K562 (cell line): ENCODE measurements at regions not wholly inside any gene's neighbourhood (a gene's known extent, or its start where the extent isn't known, plus 50 kb on each side); places are given as distances from the start of the nearest gene placed in this dataset.

ENCODE experiments used
- ATAC-seq: fragments of 200-7000 bp; cut with Tn5 transposase; 3 replicates; pipeline ENCODE4 v1.9.1; 2020; ENCODE audit warnings: moderate library complexity
- BruUV-seq: library from RNA; stranded (reverse); fragments of 400-500 nt; replicated peaks from 2 replicates; lab custom pipeline; 2021; lab: Mats Ljungman, UMichigan
- CTCF ChIA-PET: fragments of 300-600 bp; formaldehyde crosslinking; extraction: SDS; loops from one replicate; lab custom pipeline; 2021; ENCODE audit warnings: low intra/inter-chr PET ratio; lab: Yijun Ruan, JAX
- POLR2A ChIA-PET: fragments of 300-600, 350-650 bp; sonication (Branson Sonifier 250); formaldehyde crosslinking; extraction: SDS; loops from one replicate; lab custom pipeline; 2021; ENCODE audit warnings: antibody characterized with exemption, inconsistent platforms; lab: Yijun Ruan, JAX
- DNase-seq, 4 experiments: peaks; one replicate each; pipeline versions ENCODE4 v3.0.0 to v3.0.0-alpha.2; 2011 to 2018; ENCODE audit warnings: low spot score in 3 of 4, mixed read lengths in 3 of 4; ENCODE audit errors: extremely low read depth in 1 of 4
- FAIRE-seq: peaks from 2 replicates; lab custom pipeline; 2011; peaks lifted over from hg19 to GRCh38; lab: Jason Lieb, UNC
- H2AFZ ChIP-seq: 2 replicates; pipeline ENCODE4 v1.6.0; 2011; ENCODE audit warnings: low read depth, low read length, control low read depth, inconsistent platforms
- H3K27ac ChIP-seq: fragments of 200-600 bp; 3 replicates; pipeline ENCODE4 v1.8.0; 2011; ENCODE audit warnings: low read depth, mild to moderate bottlenecking, control low read depth, inconsistent platforms, low read length, moderate library complexity, mixed read lengths; ENCODE audit errors: extremely low read depth
- H3K27me3 ChIP-seq, 2 experiments: fragments of 300-600 bp in 1 of 2; 2 replicates in 1 of 2; 3 replicates in 1 of 2; pipeline versions ENCODE4 v1.6.0 to v1.8.0; 2011; ENCODE audit warnings: inconsistent platforms in 2 of 2, low read length in 2 of 2, mild to moderate bottlenecking in 1 of 2, mixed read lengths in 1 of 2, moderate library complexity in 1 of 2; ENCODE audit not compliant: control insufficient read depth in 2 of 2, insufficient read depth in 2 of 2
- H3K36me3 ChIP-seq: fragments of 300-600 bp; 3 replicates; pipeline ENCODE4 v1.8.0; 2011; ENCODE audit warnings: mild to moderate bottlenecking, low read length, inconsistent platforms; ENCODE audit not compliant: control insufficient read depth, insufficient read depth
- H3K4me1 ChIP-seq, 2 experiments: fragments of 200-600 bp in 1 of 2; replicated peaks in 1 of 2; 2 replicates in 1 of 2; 3 replicates in 1 of 2; pipeline versions ENCODE4 v1.5.1 to v1.8.0; 2011; ENCODE audit warnings: inconsistent platforms in 2 of 2, low read length in 2 of 2, mild to moderate bottlenecking in 1 of 2, mixed read lengths in 1 of 2, moderate library complexity in 1 of 2; ENCODE audit not compliant: control insufficient read depth in 2 of 2, insufficient read depth in 2 of 2
- H3K4me2 ChIP-seq: 2 replicates; pipeline ENCODE4 v1.6.1; 2011; ENCODE audit warnings: low read length, control low read depth, inconsistent platforms, mixed read lengths; ENCODE audit not compliant: insufficient read depth
- H3K4me3 ChIP-seq: fragments of 200-600 bp; sonication (generic), shearing (Covaris generic); 2 replicates; pipeline ENCODE4 v1.5.1; 2016; ENCODE audit warnings: control low read depth, inconsistent platforms
- H3K79me2 ChIP-seq: fragments of 200-600 bp; 3 replicates; pipeline ENCODE4 v1.8.0; 2011; ENCODE audit warnings: low read length, inconsistent platforms; ENCODE audit not compliant: control insufficient read depth, insufficient read depth
- H3K9ac ChIP-seq, 2 experiments: 2 replicates each; pipeline versions ENCODE4 v1.6.0 to v1.6.1; 2011; ENCODE audit warnings: low read depth in 2 of 2, low read length in 2 of 2, control low read depth in 1 of 2, inconsistent platforms in 1 of 2, mild to moderate bottlenecking in 1 of 2, mixed read lengths in 1 of 2; ENCODE audit not compliant: insufficient read depth in 1 of 2
- H3K9me1 ChIP-seq: one replicate; pipeline ENCODE4 v1.6.0; 2011; ENCODE audit warnings: inconsistent platforms, mild to moderate bottlenecking, low read length, moderate library complexity; ENCODE audit not compliant: control insufficient read depth, insufficient read depth
- H3K9me3 ChIP-seq: replicated peaks from 2 replicates; pipeline ENCODE4 v1.5.1; 2011; ENCODE audit warnings: low read depth, low read length, inconsistent platforms; ENCODE audit not compliant: control insufficient read depth, insufficient read depth
- H4K20me1 ChIP-seq: replicated peaks from 2 replicates; pipeline ENCODE4 v1.6.1; 2011; ENCODE audit warnings: low read length, inconsistent platforms, mixed read lengths; ENCODE audit not compliant: control insufficient read depth, insufficient read depth
- ARNT ChIP-seq, 2 experiments: fragments of 450-650 bp; IDR thresholded peaks; 2 replicates each; pipeline ENCODE4 v1.6.1; 2016; ENCODE audit warnings: mild to moderate bottlenecking in 1 of 2
- BRCA1 ChIP-seq, 2 experiments: fragments of 450-650 bp in 1 of 2; sonication (generic) in 1 of 2; formaldehyde crosslinking in 1 of 2; IDR thresholded peaks; 2 replicates each; pipeline versions ENCODE4 v1.5.0 to v1.6.1; 2017 to 2020; ENCODE audit warnings: mild to moderate bottlenecking in 1 of 2, missing genetic modification reagents in 1 of 2
- BRF1 ChIP-seq: IDR thresholded peaks from 3 replicates; pipeline ENCODE4 v1.6.1; 2011; ENCODE audit warnings: borderline replicate concordance, mild to moderate bottlenecking; ENCODE audit not compliant: insufficient read length; ENCODE audit errors: extremely low read depth
- EZH2 ChIP-seq: IDR thresholded peaks from 2 replicates; pipeline ENCODE4 v1.6.1; 2012; ENCODE audit warnings: low read depth, mild to moderate bottlenecking, inconsistent platforms, low read length, borderline replicate concordance
- FOXP1 ChIP-seq: sonication (generic); formaldehyde crosslinking; IDR thresholded peaks from 2 replicates; pipeline ENCODE4 v1.8.0; 2022; ENCODE audit warnings: mild to moderate bottlenecking, missing genetic modification reagents
- NFYB ChIP-seq: IDR thresholded peaks from 2 replicates; pipeline ENCODE4 v1.6.1; 2011; ENCODE audit warnings: mild to moderate bottlenecking, moderate library complexity; ENCODE audit not compliant: insufficient read length; ENCODE audit errors: extremely low read depth
- ZBED1 ChIP-seq: IDR thresholded peaks from 2 replicates; pipeline ENCODE4 v1.6.1; 2014
- ZFP36 ChIP-seq: fragments of 150-350 bp; IDR thresholded peaks from 2 replicates; pipeline ENCODE4 v1.6.1; 2018; ENCODE audit warnings: low read length, low read depth; ENCODE audit not compliant: partially characterized antibody
- WGBS: fragments of 100-300 bp; shearing (Covaris generic); methylation state at CpG from one replicate; pipeline ENCODE4 v1.1.6; 2016; ENCODE audit warnings: low coverage, mixed read lengths; ENCODE audit not compliant: insufficient coverage; ENCODE audit errors: missing lambda C conversion rate; 5-methylcytosine and 5-hydroxymethylcytosine counted together
- in situ Hi-C: fragments of 300-500 bp; cut with MboI; formaldehyde crosslinking; loops from 4 replicates; pipeline ENCODE4 v1.15.0; 2018; ENCODE audit warnings: inconsistent platforms, mixed read lengths
- intact Hi-C: fragments of 100-400 bp; cut with micrococcal nuclease; formaldehyde crosslinking; loops from 2 replicates; pipeline ENCODE4 v1.14.2; 2022
- TF ChIP-seq, protein P1 (sequence below): sonication (generic); formaldehyde crosslinking; IDR thresholded peaks from 2 replicates; pipeline ENCODE4 v1.8.1; 2023; ENCODE audit warnings: mild to moderate bottlenecking, missing genetic modification reagents
- TF ChIP-seq, protein P2 (sequence below): sonication (generic); formaldehyde crosslinking; IDR thresholded peaks from 2 replicates; pipeline ENCODE4 v1.8.1; 2023; ENCODE audit warnings: mild to moderate bottlenecking, missing genetic modification reagents

GRCh38 chr3:105039004-105039403, 327.7 kb upstream of the ALCAM start:
- Histone ChIP-seq H3K36me3 (no peaks in the 10 kb centered on the region), H2AFZ (no peak overlapping the region), H3K9ac (no peak overlapping the region), H3K4me2 (no peak overlapping the region), H3K79me2 (no peaks in the 10 kb centered on the region), H3K27me3 (no peaks in the 10 kb centered on the region), H3K9me3 (no peaks in the 10 kb centered on the region), H3K4me3 (no peak overlapping the region), H3K4me1 (no peaks in the 10 kb centered on the region), H4K20me1 (no peaks in the 10 kb centered on the region), H3K27ac (no peak overlapping the region), H3K9me1 (no peaks in the 10 kb centered on the region)
- FAIRE-seq (no peak), ATAC-seq (no peak), DNase-seq (no peak)
- TF ChIP-seq, protein P1, sequence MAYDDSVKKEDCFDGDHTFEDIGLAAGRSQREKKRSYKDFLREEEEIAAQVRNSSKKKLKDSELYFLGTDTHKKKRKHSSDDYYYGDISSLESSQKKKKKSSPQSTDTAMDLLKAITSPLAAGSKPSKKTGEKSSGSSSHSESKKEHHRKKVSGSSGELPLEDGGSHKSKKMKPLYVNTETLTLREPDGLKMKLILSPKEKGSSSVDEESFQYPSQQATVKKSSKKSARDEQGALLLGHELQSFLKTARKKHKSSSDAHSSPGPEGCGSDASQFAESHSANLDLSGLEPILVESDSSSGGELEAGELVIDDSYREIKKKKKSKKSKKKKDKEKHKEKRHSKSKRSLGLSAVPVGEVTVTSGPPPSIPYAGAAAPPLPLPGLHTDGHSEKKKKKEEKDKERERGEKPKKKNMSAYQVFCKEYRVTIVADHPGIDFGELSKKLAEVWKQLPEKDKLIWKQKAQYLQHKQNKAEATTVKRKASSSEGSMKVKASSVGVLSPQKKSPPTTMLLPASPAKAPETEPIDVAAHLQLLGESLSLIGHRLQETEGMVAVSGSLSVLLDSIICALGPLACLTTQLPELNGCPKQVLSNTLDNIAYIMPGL (CRISPR knock-in tag) = no peak
- TF ChIP-seq BRF1 (no peak), NFYB (no peak), ARNT (IDR thresholded peaks at IDR 0.05) (no peak), EZH2 (no peak), ZFP36 (no peak), BRCA1 (IDR thresholded peaks at IDR 0.05) (no peak), BRCA1 (CRISPR knock-in tag; IDR thresholded peaks at IDR 0.05) (no peak), ZBED1 (no peak), FOXP1 (CRISPR knock-in tag) (no peak)
- TF ChIP-seq, protein P2, sequence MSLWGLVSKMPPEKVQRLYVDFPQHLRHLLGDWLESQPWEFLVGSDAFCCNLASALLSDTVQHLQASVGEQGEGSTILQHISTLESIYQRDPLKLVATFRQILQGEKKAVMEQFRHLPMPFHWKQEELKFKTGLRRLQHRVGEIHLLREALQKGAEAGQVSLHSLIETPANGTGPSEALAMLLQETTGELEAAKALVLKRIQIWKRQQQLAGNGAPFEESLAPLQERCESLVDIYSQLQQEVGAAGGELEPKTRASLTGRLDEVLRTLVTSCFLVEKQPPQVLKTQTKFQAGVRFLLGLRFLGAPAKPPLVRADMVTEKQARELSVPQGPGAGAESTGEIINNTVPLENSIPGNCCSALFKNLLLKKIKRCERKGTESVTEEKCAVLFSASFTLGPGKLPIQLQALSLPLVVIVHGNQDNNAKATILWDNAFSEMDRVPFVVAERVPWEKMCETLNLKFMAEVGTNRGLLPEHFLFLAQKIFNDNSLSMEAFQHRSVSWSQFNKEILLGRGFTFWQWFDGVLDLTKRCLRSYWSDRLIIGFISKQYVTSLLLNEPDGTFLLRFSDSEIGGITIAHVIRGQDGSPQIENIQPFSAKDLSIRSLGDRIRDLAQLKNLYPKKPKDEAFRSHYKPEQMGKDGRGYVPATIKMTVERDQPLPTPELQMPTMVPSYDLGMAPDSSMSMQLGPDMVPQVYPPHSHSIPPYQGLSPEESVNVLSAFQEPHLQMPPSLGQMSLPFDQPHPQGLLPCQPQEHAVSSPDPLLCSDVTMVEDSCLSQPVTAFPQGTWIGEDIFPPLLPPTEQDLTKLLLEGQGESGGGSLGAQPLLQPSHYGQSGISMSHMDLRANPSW (CRISPR knock-in tag) = no peak
- BruUV-seq = no TSS peak
- in situ Hi-C loops (no loop called here), intact Hi-C loops (no loop called here)
- ChIA-PET POLR2A (no interaction called here), CTCF (no interaction called here)
- WGBS = 7% methylated on average over 2 of the region's 2 CpGs
